ENCODE measurements at regions not wholly inside any gene's neighbourhood (a gene's known extent, or its start where the extent isn't known, plus 50 kb on each side); places are given as distances from the start of the nearest gene placed in this dataset.

DNA sequence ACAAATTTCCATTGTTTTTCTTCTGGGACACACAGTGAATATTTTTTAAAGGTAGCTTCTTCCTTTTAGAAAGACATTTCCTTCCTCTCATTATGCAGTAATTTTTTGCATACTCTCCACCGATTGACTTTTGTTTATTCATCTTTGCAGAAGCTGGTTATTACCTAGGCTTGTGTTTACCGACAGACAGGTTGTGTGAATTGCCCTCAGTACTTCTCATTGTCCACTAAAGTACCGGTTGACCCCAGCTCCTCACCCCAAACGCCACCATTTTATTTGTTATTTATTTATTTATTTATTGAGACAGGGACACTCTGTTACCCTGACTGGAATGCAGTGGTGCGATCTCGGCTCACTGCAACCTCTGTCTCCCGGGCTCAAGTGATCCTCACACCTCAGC lies 63.4 kb upstream of the MYL2 start:
- H3K4me1 ChIP-seq (ENCODE audit: control insufficient read depth, insufficient read depth, low read length), result no peaks in the 10 kb centered on the region
- no peaks in the 10 kb centered on the region for H3K9me3 ChIP-seq (ENCODE audit: control insufficient read depth, insufficient read depth, low read depth, low read length)
- no peaks in the 10 kb centered on the region for H3K36me3 ChIP-seq (ENCODE audit: control insufficient read depth in 2 of 2, insufficient read depth in 1 of 2, low read length in 2 of 2)
- no peak for TF ChIP-seq ZNF514 (tag by site-specific recombination; IDR thresholded peaks at IDR 0.05)
- no peak for TF ChIP-seq HOXC10 (CRISPR knock-in tag; IDR thresholded peaks at IDR 0.05)
- TF ChIP-seq, protein P1, sequence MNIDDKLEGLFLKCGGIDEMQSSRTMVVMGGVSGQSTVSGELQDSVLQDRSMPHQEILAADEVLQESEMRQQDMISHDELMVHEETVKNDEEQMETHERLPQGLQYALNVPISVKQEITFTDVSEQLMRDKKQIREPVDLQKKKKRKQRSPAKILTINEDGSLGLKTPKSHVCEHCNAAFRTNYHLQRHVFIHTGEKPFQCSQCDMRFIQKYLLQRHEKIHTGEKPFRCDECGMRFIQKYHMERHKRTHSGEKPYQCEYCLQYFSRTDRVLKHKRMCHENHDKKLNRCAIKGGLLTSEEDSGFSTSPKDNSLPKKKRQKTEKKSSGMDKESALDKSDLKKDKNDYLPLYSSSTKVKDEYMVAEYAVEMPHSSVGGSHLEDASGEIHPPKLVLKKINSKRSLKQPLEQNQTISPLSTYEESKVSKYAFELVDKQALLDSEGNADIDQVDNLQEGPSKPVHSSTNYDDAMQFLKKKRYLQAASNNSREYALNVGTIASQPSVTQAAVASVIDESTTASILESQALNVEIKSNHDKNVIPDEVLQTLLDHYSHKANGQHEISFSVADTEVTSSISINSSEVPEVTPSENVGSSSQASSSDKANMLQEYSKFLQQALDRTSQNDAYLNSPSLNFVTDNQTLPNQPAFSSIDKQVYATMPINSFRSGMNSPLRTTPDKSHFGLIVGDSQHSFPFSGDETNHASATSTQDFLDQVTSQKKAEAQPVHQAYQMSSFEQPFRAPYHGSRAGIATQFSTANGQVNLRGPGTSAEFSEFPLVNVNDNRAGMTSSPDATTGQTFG (tag by site-specific recombination; IDR thresholded peaks at IDR 0.05; ENCODE audit: borderline replicate concordance), result no peak
- no peak for TF ChIP-seq IKZF3 (tag by site-specific recombination; IDR thresholded peaks at IDR 0.05)
- TF ChIP-seq ZNF404 (tag by site-specific recombination; IDR thresholded peaks at IDR 0.05), result no peak
- TF ChIP-seq GFI1B (tag by site-specific recombination; IDR thresholded peaks at IDR 0.05), result no peak
- no peak overlapping the region for H3K4me3 ChIP-seq (ENCODE audit: low read depth, low read length)
- ChIA-PET CTCF (interaction anchor here (0.5 to 1.2 kb wide), 2 partner anchors 12 to 94 kb away, joined by 3 read pairs; no protein-coding TSS in a partner anchor), POLR2A (no interaction called here)
- H3K27ac ChIP-seq (ENCODE audit: extremely low read depth, low read depth, low read length), result no peak overlapping the region

DNA sequence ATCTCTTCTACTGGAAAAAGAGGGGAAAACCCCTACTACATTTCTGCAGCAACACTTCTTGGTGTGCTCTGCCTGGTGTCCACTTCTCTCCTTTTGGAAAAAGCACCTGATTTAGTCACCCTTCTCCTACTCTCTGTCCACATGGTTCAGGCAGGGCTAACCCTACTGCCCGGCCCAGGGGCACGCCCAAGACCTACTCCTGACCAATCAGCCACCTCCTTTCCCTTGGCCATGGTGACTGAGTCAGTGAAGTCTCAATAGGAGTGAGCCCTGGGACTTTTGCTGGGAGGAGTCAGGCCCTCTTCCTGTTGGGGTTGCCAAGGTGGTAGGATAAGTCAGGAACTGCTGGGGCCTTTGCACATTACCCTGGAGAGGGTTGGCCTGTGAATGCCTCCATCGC lies 52.5 kb upstream of the MYL2 start:
- TF ChIP-seq, protein P2, sequence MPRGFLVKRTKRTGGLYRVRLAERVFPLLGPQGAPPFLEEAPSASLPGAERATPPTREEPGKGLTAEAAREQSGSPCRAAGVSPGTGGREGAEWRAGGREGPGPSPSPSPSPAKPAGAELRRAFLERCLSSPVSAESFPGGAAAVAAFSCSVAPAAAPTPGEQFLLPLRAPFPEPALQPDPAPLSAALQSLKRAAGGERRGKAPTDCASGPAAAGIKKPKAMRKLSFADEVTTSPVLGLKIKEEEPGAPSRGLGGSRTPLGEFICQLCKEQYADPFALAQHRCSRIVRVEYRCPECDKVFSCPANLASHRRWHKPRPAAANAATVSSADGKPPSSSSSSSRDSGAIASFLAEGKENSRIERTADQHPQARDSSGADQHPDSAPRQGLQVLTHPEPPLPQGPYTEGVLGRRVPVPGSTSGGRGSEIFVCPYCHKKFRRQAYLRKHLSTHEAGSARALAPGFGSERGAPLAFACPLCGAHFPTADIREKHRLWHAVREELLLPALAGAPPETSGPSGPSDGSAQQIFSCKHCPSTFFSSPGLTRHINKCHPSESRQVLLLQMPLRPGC (tag by site-specific recombination; IDR thresholded peaks at IDR 0.05), result no peak
- TF ChIP-seq, protein P3, sequence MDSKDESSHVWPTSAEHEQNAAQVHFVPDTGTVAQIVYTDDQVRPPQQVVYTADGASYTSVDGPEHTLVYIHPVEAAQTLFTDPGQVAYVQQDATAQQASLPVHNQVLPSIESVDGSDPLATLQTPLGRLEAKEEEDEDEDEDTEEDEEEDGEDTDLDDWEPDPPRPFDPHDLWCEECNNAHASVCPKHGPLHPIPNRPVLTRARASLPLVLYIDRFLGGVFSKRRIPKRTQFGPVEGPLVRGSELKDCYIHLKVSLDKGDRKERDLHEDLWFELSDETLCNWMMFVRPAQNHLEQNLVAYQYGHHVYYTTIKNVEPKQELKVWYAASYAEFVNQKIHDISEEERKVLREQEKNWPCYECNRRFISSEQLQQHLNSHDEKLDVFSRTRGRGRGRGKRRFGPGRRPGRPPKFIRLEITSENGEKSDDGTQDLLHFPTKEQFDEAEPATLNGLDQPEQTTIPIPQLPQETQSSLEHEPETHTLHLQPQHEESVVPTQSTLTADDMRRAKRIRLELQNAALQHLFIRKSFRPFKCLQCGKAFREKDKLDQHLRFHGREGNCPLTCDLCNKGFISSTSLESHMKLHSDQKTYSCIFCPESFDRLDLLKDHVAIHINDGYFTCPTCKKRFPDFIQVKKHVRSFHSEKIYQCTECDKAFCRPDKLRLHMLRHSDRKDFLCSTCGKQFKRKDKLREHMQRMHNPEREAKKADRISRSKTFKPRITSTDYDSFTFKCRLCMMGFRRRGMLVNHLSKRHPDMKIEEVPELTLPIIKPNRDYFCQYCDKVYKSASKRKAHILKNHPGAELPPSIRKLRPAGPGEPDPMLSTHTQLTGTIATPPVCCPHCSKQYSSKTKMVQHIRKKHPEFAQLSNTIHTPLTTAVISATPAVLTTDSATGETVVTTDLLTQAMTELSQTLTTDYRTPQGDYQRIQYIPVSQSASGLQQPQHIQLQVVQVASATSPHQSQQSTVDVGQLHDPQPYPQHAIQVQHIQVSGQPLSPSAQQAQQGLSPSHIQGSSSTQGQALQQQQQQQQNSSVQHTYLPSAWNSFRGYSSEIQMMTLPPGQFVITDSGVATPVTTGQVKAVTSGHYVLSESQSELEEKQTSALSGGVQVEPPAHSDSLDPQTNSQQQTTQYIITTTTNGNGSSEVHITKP (tag by site-specific recombination; IDR thresholded peaks at IDR 0.05), result no peak
- TF ChIP-seq ZBTB20 (tag by site-specific recombination; IDR thresholded peaks at IDR 0.05) (no peak), GLIS1 (tag by site-specific recombination; IDR thresholded peaks at IDR 0.05) (no peak), ZNF350 (tag by site-specific recombination; IDR thresholded peaks at IDR 0.05) (no peak), ZNF10 (tag by site-specific recombination; IDR thresholded peaks at IDR 0.05) (no peak), OVOL3 (tag by site-specific recombination; IDR thresholded peaks at IDR 0.05) (no peak), ZNF133 (tag by site-specific recombination; IDR thresholded peaks at IDR 0.05) (no peak), ZNF112 (tag by site-specific recombination; IDR thresholded peaks at IDR 0.05) (no peak), ZNF202 (tag by site-specific recombination; IDR thresholded peaks at IDR 0.05; ENCODE audit: borderline replicate concordance) (no peak), ZNF184 (tag by site-specific recombination; IDR thresholded peaks at IDR 0.05) (no peak), ZNF248 (tag by site-specific recombination; IDR thresholded peaks at IDR 0.05) (no peak)
- TF ChIP-seq, protein P4, sequence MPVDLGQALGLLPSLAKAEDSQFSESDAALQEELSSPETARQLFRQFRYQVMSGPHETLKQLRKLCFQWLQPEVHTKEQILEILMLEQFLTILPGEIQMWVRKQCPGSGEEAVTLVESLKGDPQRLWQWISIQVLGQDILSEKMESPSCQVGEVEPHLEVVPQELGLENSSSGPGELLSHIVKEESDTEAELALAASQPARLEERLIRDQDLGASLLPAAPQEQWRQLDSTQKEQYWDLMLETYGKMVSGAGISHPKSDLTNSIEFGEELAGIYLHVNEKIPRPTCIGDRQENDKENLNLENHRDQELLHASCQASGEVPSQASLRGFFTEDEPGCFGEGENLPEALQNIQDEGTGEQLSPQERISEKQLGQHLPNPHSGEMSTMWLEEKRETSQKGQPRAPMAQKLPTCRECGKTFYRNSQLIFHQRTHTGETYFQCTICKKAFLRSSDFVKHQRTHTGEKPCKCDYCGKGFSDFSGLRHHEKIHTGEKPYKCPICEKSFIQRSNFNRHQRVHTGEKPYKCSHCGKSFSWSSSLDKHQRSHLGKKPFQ (tag by site-specific recombination; IDR thresholded peaks at IDR 0.05), result no peak
- TF ChIP-seq, protein P5, sequence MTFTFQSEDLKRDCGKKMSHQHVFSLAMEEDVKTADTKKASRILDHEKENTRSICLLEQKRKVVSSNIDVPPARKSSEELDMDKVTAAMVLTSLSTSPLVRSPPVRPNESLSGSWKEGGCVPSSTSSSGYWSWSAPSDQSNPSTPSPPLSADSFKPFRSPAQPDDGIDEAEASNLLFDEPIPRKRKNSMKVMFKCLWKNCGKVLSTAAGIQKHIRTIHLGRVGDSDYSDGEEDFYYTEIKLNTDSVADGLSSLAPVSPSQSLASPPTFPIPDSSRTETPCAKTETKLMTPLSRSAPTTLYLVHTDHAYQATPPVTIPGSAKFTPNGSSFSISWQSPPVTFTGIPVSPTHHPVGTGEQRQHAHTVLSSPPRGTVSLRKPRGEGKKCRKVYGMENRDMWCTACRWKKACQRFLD (tag by site-specific recombination; IDR thresholded peaks at IDR 0.05), result no peak
- TF ChIP-seq, protein P6, sequence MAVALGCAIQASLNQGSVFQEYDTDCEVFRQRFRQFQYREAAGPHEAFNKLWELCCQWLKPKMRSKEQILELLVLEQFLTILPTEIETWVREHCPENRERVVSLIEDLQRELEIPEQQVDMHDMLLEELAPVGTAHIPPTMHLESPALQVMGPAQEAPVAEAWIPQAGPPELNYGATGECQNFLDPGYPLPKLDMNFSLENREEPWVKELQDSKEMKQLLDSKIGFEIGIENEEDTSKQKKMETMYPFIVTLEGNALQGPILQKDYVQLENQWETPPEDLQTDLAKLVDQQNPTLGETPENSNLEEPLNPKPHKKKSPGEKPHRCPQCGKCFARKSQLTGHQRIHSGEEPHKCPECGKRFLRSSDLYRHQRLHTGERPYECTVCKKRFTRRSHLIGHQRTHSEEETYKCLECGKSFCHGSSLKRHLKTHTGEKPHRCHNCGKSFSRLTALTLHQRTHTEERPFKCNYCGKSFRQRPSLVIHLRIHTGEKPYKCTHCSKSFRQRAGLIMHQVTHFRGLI (tag by site-specific recombination; IDR thresholded peaks at IDR 0.05), result no peak
- ChIA-PET POLR2A (no interaction called here), CTCF (interaction anchor here (1.4 kb wide), 2 partner anchors 325 to 340 kb away, joined by 4 to 5 read pairs; no protein-coding TSS in a partner anchor)
- Histone ChIP-seq H3K9me3 (ENCODE audit: control insufficient read depth, insufficient read depth, low read depth, low read length) (no peaks in the 10 kb centered on the region), H3K27ac (ENCODE audit: extremely low read depth, low read depth, low read length) (no peak overlapping the region), H3K36me3 (ENCODE audit: control insufficient read depth in 2 of 2, insufficient read depth in 1 of 2, low read length in 2 of 2) (no peaks in the 10 kb centered on the region), H3K4me3 (ENCODE audit: low read depth, low read length) (no peak overlapping the region), H3K4me1 (ENCODE audit: control insufficient read depth, insufficient read depth, low read length) (no peaks in the 10 kb centered on the region)

Measured in HEK293 (cell line).